ENCODE measurements at regions not wholly inside any gene's neighbourhood (a gene's known extent, or its start where the extent isn't known, plus 50 kb on each side); places are given as distances from the start of the nearest gene placed in this dataset.
"Not testable (repeated sequence)": the region's sequence is repeated elsewhere in the genome, so short reads cannot be mapped to it uniquely, and the experiment has no call there.

GRCh38 chr2:192391041-192391440 is 196.3 kb upstream of the TMEFF2 start:
- peaks cover 5% of the 10 kb centered on the region for H3K9me3 Mint-ChIP-seq (ENCODE audit: unreplicated experiment)
- H3K27me3 Mint-ChIP-seq (ENCODE audit: unreplicated experiment) = peaks cover 6% of the 10 kb centered on the region
- DNase-seq (ENCODE audit: extremely low spot score, unreplicated experiment) = no peak
- no peak overlapping the region for H3K27ac Mint-ChIP-seq (ENCODE audit: unreplicated experiment)
- no peak overlapping the region for H3K4me3 Mint-ChIP-seq (ENCODE audit: unreplicated experiment)
- peaks cover 7% of the 10 kb centered on the region for H3K4me1 Mint-ChIP-seq (ENCODE audit: unreplicated experiment)
- TF ChIP-seq CTCF (IDR thresholded peaks at IDR 0.05) = no peak
- no peaks in the 10 kb centered on the region for H3K36me3 Mint-ChIP-seq (ENCODE audit: unreplicated experiment)

- Mint-ChIP-seq H3K36me3 (ENCODE audit: unreplicated experiment) (no peaks in the 10 kb centered on the region), H3K27me3 (ENCODE audit: unreplicated experiment) (peaks cover 2% of the 10 kb centered on the region), H3K4me1 (ENCODE audit: unreplicated experiment) (peaks cover 7% of the 10 kb centered on the region), H3K27ac (ENCODE audit: unreplicated experiment) (no peak overlapping the region), H3K4me3 (ENCODE audit: unreplicated experiment) (no peak overlapping the region), H3K9me3 (ENCODE audit: unreplicated experiment) (peaks cover 5% of the 10 kb centered on the region)
- no peak for TF ChIP-seq CTCF (IDR thresholded peaks at IDR 0.05)
- DNase-seq (ENCODE audit: extremely low spot score, unreplicated experiment) = no peak
Observed at GRCh38 chr2:192390401-192390800, 195.7 kb upstream of the TMEFF2 start.

- DNase-seq (ENCODE audit: extremely low spot score, unreplicated experiment); H3K4me1 Mint-ChIP-seq (ENCODE audit: unreplicated experiment); H3K4me3 Mint-ChIP-seq (ENCODE audit: unreplicated experiment); H3K27ac Mint-ChIP-seq (ENCODE audit: unreplicated experiment); H3K27me3 Mint-ChIP-seq (ENCODE audit: unreplicated experiment); H3K36me3 Mint-ChIP-seq (ENCODE audit: unreplicated experiment): not testable (repeated sequence)
- H3K9me3 Mint-ChIP-seq (ENCODE audit: unreplicated experiment) = peaks cover 13% of the 10 kb centered on the region
Observed at GRCh38 chr2:192384191-192384590, 189.5 kb upstream of the TMEFF2 start.

- H3K9me3 Mint-ChIP-seq (ENCODE audit: unreplicated experiment) = peaks cover 8% of the 10 kb centered on the region
- no peak for TF ChIP-seq CTCF (IDR thresholded peaks at IDR 0.05)
Observed at GRCh38 chr2:192381082-192381481, 186.3 kb upstream of the TMEFF2 start.

GRCh38 chr2:192379736-192380135 is 185.0 kb upstream of the TMEFF2 start:
- Mint-ChIP-seq H3K4me1 (ENCODE audit: unreplicated experiment) (peaks cover 3% of the 10 kb centered on the region), H3K4me3 (ENCODE audit: unreplicated experiment) (no peak overlapping the region), H3K9me3 (ENCODE audit: unreplicated experiment) (peaks cover 6% of the 10 kb centered on the region), H3K27me3 (ENCODE audit: unreplicated experiment) (no peaks in the 10 kb centered on the region), H3K36me3 (ENCODE audit: unreplicated experiment) (no peaks in the 10 kb centered on the region), H3K27ac (ENCODE audit: unreplicated experiment) (no peak overlapping the region)
- TF ChIP-seq CTCF (IDR thresholded peaks at IDR 0.05) = no peak
- no peak for DNase-seq (ENCODE audit: extremely low spot score, unreplicated experiment)

More at GRCh38 chr2:192381082-192381481, 186.3 kb upstream of the TMEFF2 start:
- H3K27ac Mint-ChIP-seq (ENCODE audit: unreplicated experiment) = no peak overlapping the region
- no peak overlapping the region for H3K4me3 Mint-ChIP-seq (ENCODE audit: unreplicated experiment)
- H3K36me3 Mint-ChIP-seq (ENCODE audit: unreplicated experiment) = no peaks in the 10 kb centered on the region
- DNase-seq (ENCODE audit: extremely low spot score, unreplicated experiment) = no peak
- H3K4me1 Mint-ChIP-seq (ENCODE audit: unreplicated experiment) = peaks cover 3% of the 10 kb centered on the region
- H3K27me3 Mint-ChIP-seq (ENCODE audit: unreplicated experiment) = no peaks in the 10 kb centered on the region

GRCh38 chr2:192377173-192377572 is 182.4 kb upstream of the TMEFF2 start:
- no peaks in the 10 kb centered on the region for H3K36me3 Mint-ChIP-seq (ENCODE audit: unreplicated experiment)
- no peak overlapping the region for H3K4me3 Mint-ChIP-seq (ENCODE audit: unreplicated experiment)
- H3K4me1 Mint-ChIP-seq (ENCODE audit: unreplicated experiment) = peaks cover 17% of the 10 kb centered on the region
- no peaks in the 10 kb centered on the region for H3K27me3 Mint-ChIP-seq (ENCODE audit: unreplicated experiment)
- no peak overlapping the region for H3K27ac Mint-ChIP-seq (ENCODE audit: unreplicated experiment)
- H3K9me3 Mint-ChIP-seq (ENCODE audit: unreplicated experiment) = no peaks in the 10 kb centered on the region
- no peak for DNase-seq (ENCODE audit: extremely low spot score, unreplicated experiment)
- TF ChIP-seq CTCF (IDR thresholded peaks at IDR 0.05) = no peak

All from osteocyte (in vitro differentiated cells).